ENCODE measurements at regions not wholly inside any gene's neighbourhood (a gene's known extent, or its start where the extent isn't known, plus 50 kb on each side); places are given as distances from the start of the nearest gene placed in this dataset.

- no peak for ATAC-seq
- no peak for DNase-seq
- no peak overlapping the region for H3K4me3 Mint-ChIP-seq
- intact Hi-C loops (cut with micrococcal nuclease) = no loop called here
- CTCF ChIA-PET = no interaction called here
- H3K27me3 Mint-ChIP-seq = no peaks in the 10 kb centered on the region
- POLR2A ChIA-PET = no interaction called here
- peaks cover 6% of the 10 kb centered on the region for H3K9me3 Mint-ChIP-seq
- H3K36me3 Mint-ChIP-seq (ENCODE audit: low read depth) = no peaks in the 10 kb centered on the region
- H3K4me1 Mint-ChIP-seq (ENCODE audit: low read depth) = no peaks in the 10 kb centered on the region
- no peak overlapping the region for H3K27ac Mint-ChIP-seq
- TF ChIP-seq, protein P1, sequence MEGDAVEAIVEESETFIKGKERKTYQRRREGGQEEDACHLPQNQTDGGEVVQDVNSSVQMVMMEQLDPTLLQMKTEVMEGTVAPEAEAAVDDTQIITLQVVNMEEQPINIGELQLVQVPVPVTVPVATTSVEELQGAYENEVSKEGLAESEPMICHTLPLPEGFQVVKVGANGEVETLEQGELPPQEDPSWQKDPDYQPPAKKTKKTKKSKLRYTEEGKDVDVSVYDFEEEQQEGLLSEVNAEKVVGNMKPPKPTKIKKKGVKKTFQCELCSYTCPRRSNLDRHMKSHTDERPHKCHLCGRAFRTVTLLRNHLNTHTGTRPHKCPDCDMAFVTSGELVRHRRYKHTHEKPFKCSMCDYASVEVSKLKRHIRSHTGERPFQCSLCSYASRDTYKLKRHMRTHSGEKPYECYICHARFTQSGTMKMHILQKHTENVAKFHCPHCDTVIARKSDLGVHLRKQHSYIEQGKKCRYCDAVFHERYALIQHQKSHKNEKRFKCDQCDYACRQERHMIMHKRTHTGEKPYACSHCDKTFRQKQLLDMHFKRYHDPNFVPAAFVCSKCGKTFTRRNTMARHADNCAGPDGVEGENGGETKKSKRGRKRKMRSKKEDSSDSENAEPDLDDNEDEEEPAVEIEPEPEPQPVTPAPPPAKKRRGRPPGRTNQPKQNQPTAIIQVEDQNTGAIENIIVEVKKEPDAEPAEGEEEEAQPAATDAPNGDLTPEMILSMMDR (IDR thresholded peaks at IDR 0.05) = no peak
These were observed 193.1 kb downstream of the OTOL1 start for GRCh38 chr3:161689584-161690298.

DNA sequence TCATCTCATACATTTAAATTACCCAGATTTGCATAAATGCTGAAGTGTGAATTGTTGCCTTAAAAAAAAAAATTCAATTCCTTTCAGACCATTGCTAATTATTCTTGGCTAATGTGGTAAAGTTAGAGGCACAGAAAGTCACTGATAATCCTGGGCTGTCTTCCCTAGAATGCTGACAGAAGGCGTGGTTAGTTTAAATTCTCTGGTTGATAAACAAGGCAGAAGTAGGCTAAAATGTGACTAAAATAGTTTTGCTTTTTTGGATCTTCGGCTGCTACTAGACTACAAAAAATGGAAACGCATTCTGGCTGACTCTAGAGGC, 193.7 kb downstream of the OTOL1 start:
- no peaks in the 10 kb centered on the region for H3K27me3 Mint-ChIP-seq
- peaks cover 6% of the 10 kb centered on the region for H3K9me3 Mint-ChIP-seq
- no peaks in the 10 kb centered on the region for H3K36me3 Mint-ChIP-seq (ENCODE audit: low read depth)
- no peak overlapping the region for H3K4me3 Mint-ChIP-seq
- no peak for ATAC-seq
- TF ChIP-seq, protein P1 (IDR thresholded peaks at IDR 0.05) = no peak
- H3K27ac Mint-ChIP-seq = no peak overlapping the region
- no peaks in the 10 kb centered on the region for H3K4me1 Mint-ChIP-seq (ENCODE audit: low read depth)
- ChIA-PET CTCF (no interaction called here), POLR2A (no interaction called here)
- DNase-seq = no peak
- intact Hi-C loops (cut with micrococcal nuclease) = no loop called here

- CTCF ChIA-PET = no interaction called here
- intact Hi-C loops (cut with micrococcal nuclease) = no loop called here
- Mint-ChIP-seq H3K27me3 (no peaks in the 10 kb centered on the region), H3K4me3 (no peak overlapping the region), H3K27ac (no peak overlapping the region), H3K4me1 (ENCODE audit: low read depth) (no peaks in the 10 kb centered on the region), H3K36me3 (ENCODE audit: low read depth) (no peaks in the 10 kb centered on the region), H3K9me3 (peaks cover 2% of the 10 kb centered on the region)
- TF ChIP-seq, protein P1 (IDR thresholded peaks at IDR 0.05) = no peak
- POLR2A ChIA-PET = no interaction called here
- DNase-seq = no peak
- ATAC-seq = no peak
These were observed 195.1 kb downstream of the OTOL1 start for GRCh38 chr3:161691677-161692076.

- no peaks in the 10 kb centered on the region for H3K27me3 Mint-ChIP-seq
- ATAC-seq = no peak
- no peak overlapping the region for H3K27ac Mint-ChIP-seq
- CTCF ChIA-PET = no interaction called here
- DNase-seq = no peak
- no peaks in the 10 kb centered on the region for H3K4me1 Mint-ChIP-seq (ENCODE audit: low read depth)
- POLR2A ChIA-PET = no interaction called here
- H3K9me3 Mint-ChIP-seq = no peaks in the 10 kb centered on the region
- no peak overlapping the region for H3K4me3 Mint-ChIP-seq
- H3K36me3 Mint-ChIP-seq (ENCODE audit: low read depth) = no peaks in the 10 kb centered on the region
- intact Hi-C loops (cut with micrococcal nuclease) = no loop called here
- TF ChIP-seq, protein P1 (IDR thresholded peaks at IDR 0.05) = no peak
These were observed 198.3 kb downstream of the OTOL1 start for GRCh38 chr3:161694682-161695564.

DNA sequence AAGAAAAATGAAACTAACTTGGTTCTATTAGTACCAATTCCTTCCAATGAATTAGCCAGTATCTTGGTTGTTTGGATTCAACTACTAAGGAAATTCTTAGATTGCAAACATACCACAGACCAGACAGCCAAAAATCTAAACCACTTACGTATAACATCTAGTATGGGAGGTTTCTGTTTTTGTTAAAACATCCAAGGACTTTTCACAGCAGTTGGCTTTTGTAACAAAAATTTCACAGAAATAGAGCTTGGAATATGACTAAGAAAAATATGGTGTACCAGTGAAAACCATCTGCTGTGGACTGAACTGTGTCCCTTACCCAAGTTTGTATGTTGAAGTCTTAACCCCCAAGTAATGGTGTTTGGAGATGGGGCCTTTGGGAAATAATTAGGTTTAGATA, 199.2 kb downstream of the OTOL1 start:
- no peaks in the 10 kb centered on the region for H3K27me3 Mint-ChIP-seq
- TF ChIP-seq, protein P1 (IDR thresholded peaks at IDR 0.05) = no peak
- ChIA-PET CTCF (no interaction called here), POLR2A (no interaction called here)
- no peaks in the 10 kb centered on the region for H3K9me3 Mint-ChIP-seq
- H3K4me1 Mint-ChIP-seq (ENCODE audit: low read depth) = no peaks in the 10 kb centered on the region
- ATAC-seq (no peak), DNase-seq (no peak)
- H3K27ac Mint-ChIP-seq = no peak overlapping the region
- no peaks in the 10 kb centered on the region for H3K36me3 Mint-ChIP-seq (ENCODE audit: low read depth)
- no peak overlapping the region for H3K4me3 Mint-ChIP-seq
- intact Hi-C loops (cut with micrococcal nuclease) = no loop called here
